Cardiac fibroblast (primary cell): ENCODE measurements at regions not wholly inside any gene's neighbourhood (a gene's known extent, or its start where the extent isn't known, plus 50 kb on each side); places are given as distances from the start of the nearest gene placed in this dataset.

ENCODE experiments used
- DNase-seq, 2 donors: peaks; one replicate each; pipeline versions ENCODE4 v3.0.0 to v3.0.0-alpha.2; 2010; ENCODE audit warnings: low read depth in 2 of 2
- H3K4me3 ChIP-seq, 2 donors: replicated peaks in 1 of 2; 1 replicate in 1 of 2; 2 replicates in 1 of 2; pipeline ENCODE4 v1.5.1; 2011; ENCODE audit warnings: low read depth in 2 of 2, low read length in 2 of 2, mild to moderate bottlenecking in 2 of 2, moderate library complexity in 1 of 2
- TF ChIP-seq, protein P1 (sequence below): IDR thresholded peaks from one replicate; pipeline ENCODE4 v1.5.1; 2011; ENCODE audit warnings: low read depth, mild to moderate bottlenecking, low read length, inconsistent platforms

GRCh38 chrX:118211891-118212816 is 95.5 kb upstream of the KLHL13 start:
- no peak for DNase-seq
- TF ChIP-seq, protein P1, sequence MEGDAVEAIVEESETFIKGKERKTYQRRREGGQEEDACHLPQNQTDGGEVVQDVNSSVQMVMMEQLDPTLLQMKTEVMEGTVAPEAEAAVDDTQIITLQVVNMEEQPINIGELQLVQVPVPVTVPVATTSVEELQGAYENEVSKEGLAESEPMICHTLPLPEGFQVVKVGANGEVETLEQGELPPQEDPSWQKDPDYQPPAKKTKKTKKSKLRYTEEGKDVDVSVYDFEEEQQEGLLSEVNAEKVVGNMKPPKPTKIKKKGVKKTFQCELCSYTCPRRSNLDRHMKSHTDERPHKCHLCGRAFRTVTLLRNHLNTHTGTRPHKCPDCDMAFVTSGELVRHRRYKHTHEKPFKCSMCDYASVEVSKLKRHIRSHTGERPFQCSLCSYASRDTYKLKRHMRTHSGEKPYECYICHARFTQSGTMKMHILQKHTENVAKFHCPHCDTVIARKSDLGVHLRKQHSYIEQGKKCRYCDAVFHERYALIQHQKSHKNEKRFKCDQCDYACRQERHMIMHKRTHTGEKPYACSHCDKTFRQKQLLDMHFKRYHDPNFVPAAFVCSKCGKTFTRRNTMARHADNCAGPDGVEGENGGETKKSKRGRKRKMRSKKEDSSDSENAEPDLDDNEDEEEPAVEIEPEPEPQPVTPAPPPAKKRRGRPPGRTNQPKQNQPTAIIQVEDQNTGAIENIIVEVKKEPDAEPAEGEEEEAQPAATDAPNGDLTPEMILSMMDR = no peak
- H3K4me3 ChIP-seq = no peak overlapping the region

DNA sequence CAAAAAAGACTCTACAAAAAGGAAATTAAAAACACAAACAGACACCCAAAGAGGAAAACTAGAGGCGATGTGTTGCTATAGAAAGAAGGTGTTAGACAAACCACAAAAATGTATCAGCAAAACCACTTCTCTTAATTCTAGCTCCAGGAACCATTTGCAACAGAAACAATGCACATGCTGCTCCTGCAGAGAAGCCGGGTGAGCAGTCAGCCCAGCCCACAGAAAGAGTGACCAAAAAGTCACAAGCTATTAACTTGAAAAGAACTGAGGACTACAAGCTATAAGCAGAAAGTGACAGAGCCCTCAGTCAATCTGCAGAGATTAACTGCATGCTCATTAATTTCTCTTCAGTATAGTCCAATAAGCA is 96.2 kb upstream of the KLHL13 start:
- DNase-seq = no peak
- H3K4me3 ChIP-seq = no peak overlapping the region
- TF ChIP-seq, protein P1 = no peak

- no peak for DNase-seq
- H3K4me3 ChIP-seq = no peak overlapping the region
- TF ChIP-seq, protein P1 = no peak
Observed at GRCh38 chrX:118215346-118215745, 98.7 kb upstream of the KLHL13 start.

- TF ChIP-seq, protein P1 = no peak
- H3K4me3 ChIP-seq = no peak overlapping the region
- no peak for DNase-seq
Observed at GRCh38 chrX:118216087-118216486, 99.5 kb upstream of the KLHL13 start.

DNA sequence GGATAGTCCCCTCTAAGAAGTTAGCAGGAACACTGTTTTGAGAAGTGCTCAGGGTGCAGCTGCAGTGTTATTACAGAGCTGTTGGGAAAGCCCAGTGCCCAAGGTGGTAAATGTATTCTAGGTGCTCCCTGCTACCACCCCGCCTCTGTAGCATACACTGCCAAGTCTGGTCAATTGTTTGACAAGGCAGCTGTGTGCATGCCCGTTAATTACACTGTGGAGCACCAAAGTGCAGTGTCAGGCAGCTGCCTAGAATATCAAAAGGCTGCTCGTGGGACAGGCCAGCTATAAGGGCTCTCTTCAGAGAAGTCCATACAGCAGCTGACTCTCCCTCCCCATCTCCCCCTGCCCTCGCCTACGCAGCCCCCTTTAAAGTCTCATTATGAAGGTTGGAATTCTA is 99.9 kb upstream of the KLHL13 start:
- DNase-seq = no peak
- H3K4me3 ChIP-seq = no peak overlapping the region
- TF ChIP-seq, protein P1 = no peak

DNA sequence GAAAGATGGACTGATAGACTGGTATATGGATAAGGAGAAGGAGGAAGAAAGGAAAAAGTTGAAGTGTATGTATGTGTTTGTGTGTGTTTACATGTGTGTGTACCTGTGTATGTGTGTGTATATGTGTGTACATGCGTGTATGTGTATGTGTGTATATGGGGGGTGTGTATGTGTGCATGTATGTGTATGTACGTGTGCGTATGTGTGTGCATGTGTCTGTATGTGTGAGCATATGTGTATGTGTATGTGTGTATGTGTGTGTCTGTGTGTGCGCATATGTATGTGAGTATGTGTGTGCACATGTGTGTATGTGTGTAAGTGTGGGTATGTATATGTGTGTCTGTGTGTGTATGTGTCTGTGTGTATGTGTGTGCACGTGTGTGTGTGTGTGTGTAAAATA is 101.5 kb upstream of the KLHL13 start:
- DNase-seq = no peak
- no peak overlapping the region for H3K4me3 ChIP-seq
- TF ChIP-seq, protein P1 = no peak
